ENCODE measurements at regions not wholly inside any gene's neighbourhood (a gene's known extent, or its start where the extent isn't known, plus 50 kb on each side); places are given as distances from the start of the nearest gene placed in this dataset.

DNA sequence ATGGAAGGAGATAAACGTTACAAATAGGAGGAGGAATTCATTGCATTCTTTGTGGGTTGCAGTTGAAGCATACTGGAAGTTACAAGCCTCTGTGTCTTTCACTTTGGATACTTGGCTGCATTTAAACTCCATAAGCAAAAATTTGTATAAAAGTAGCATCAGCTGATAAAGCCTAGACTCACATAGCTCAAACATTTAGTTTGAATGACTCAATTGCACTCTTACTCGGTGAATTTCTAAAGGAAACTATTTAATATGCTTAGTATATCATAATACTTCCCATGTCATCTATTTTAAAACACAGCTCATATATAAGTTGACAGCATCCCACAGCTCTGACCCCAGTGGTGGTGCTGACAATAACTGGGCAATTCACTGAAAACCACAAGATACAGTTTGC, 596.6 kb upstream of the ZNF608 start:
- TF ChIP-seq, protein P1, sequence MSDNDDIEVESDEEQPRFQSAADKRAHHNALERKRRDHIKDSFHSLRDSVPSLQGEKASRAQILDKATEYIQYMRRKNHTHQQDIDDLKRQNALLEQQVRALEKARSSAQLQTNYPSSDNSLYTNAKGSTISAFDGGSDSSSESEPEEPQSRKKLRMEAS (IDR thresholded peaks at IDR 0.05), result no peak
- TF ChIP-seq EGR1 (IDR thresholded peaks at IDR 0.05), result no peak
- no peak for TF ChIP-seq CREB1 (IDR thresholded peaks at IDR 0.05; ENCODE audit: low read depth)
- TF ChIP-seq FOXM1 (IDR thresholded peaks at IDR 0.05; ENCODE audit: borderline replicate concordance, low read depth), result no peak
- no peak for TF ChIP-seq TEAD4 (IDR thresholded peaks at IDR 0.05)
- TF ChIP-seq TAF1 (IDR thresholded peaks at IDR 0.05; ENCODE audit: low read depth), result no peak
- no peak for TF ChIP-seq CEBPB (IDR thresholded peaks at IDR 0.05)
- no peak for TF ChIP-seq YY1 (IDR thresholded peaks at IDR 0.05; ENCODE audit: low read depth)
- no peak for TF ChIP-seq EP300 (IDR thresholded peaks at IDR 0.05; ENCODE audit: borderline replicate concordance)
- no peak for TF ChIP-seq RAD21 (IDR thresholded peaks at IDR 0.05; ENCODE audit: low read depth)
- TF ChIP-seq NFIC (IDR thresholded peaks at IDR 0.05), result no peak
- no peak for TF ChIP-seq REST (IDR thresholded peaks at IDR 0.05; ENCODE audit: low read depth)
- TF ChIP-seq ZBTB7A (IDR thresholded peaks at IDR 0.05; ENCODE audit: low read depth), result no peak
- TF ChIP-seq TCF12 (IDR thresholded peaks at IDR 0.05; ENCODE audit: low read depth), result no peak
